Ovary (tissue), 3 donors: ENCODE measurements at regions not wholly inside any gene's neighbourhood (a gene's known extent, or its start where the extent isn't known, plus 50 kb on each side); places are given as distances from the start of the nearest gene placed in this dataset.

ENCODE experiments used
- EP300 ChIP-seq: sonication (generic); formaldehyde crosslinking; IDR thresholded peaks from one replicate; pipeline ENCODE4 v1.6.1; 2017; ENCODE audit warnings: antibody characterized with exemption
- POLR2A ChIP-seq: fragments of 450-650 bp; IDR thresholded peaks from one replicate; pipeline ENCODE4 v1.6.1; 2017; ENCODE audit warnings: antibody characterized with exemption, mild to moderate bottlenecking, moderate library complexity
- TF ChIP-seq, protein P1 (sequence below), 3 donors: fragments of 450-650 bp in 2 of 3; fragments of 200-600 bp in 1 of 3; IDR thresholded peaks; one replicate each; pipeline versions ENCODE4 v1.5.1 to v1.8.0; 2016 to 2022; ENCODE audit warnings: antibody characterized with exemption in 3 of 3, mild to moderate bottlenecking in 1 of 3
- donor health status: DM: no; HTN: no; CAD: no.

DNA sequence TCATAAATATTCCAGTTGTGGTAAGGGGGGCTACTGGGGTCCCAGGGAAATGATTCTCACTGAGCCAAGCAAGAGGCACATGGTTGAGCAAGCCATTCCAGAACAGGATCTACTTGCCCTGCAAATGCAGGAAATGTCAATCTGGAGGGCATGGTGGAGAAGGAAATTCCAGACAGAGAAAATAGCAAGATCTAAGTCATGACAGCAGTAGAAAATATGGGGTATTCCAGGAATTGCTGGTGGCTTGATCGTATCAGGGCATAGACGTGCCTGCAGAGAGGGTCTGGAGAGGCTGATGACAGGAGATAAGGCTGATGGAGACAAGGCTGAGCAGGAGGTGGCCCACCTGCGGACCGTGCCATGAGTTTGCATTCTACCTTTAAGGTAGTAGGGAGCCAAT lies 566.3 kb upstream of the CADM1 start:
- TF ChIP-seq, protein P1, sequence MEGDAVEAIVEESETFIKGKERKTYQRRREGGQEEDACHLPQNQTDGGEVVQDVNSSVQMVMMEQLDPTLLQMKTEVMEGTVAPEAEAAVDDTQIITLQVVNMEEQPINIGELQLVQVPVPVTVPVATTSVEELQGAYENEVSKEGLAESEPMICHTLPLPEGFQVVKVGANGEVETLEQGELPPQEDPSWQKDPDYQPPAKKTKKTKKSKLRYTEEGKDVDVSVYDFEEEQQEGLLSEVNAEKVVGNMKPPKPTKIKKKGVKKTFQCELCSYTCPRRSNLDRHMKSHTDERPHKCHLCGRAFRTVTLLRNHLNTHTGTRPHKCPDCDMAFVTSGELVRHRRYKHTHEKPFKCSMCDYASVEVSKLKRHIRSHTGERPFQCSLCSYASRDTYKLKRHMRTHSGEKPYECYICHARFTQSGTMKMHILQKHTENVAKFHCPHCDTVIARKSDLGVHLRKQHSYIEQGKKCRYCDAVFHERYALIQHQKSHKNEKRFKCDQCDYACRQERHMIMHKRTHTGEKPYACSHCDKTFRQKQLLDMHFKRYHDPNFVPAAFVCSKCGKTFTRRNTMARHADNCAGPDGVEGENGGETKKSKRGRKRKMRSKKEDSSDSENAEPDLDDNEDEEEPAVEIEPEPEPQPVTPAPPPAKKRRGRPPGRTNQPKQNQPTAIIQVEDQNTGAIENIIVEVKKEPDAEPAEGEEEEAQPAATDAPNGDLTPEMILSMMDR (IDR thresholded peaks at IDR 0.05), result no peak
- TF ChIP-seq POLR2A, result no peak
- TF ChIP-seq EP300, result no peak
